ENCODE measurements at regions not wholly inside any gene's neighbourhood (a gene's known extent, or its start where the extent isn't known, plus 50 kb on each side); places are given as distances from the start of the nearest gene placed in this dataset.

DNA sequence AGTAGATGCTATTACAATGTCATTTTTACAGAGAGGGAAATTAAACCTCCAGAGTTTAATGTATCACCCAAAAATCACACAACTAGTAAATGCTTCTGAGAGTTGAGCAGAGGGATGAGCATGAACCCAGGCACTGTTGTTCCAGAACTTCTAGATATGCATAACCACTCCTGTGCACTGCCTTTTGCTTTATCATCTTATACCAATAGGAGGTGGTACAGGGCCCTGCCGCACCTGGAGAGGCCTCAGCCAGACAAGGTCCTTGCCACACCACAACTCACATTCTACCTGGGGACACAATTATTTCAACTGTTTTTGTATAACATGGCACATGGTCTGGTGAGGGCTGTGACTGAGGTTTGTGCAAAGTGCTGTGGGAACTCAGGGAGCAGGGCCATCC is 78.5 kb upstream of the NTRK3 start:
- TF ChIP-seq POLR2A (IDR thresholded peaks at IDR 0.05) (no peak), CTCF (IDR thresholded peaks at IDR 0.05 in 8 of 11, conservative IDR thresholded peaks at IDR 0.05 in 3 of 11) (no peak)
